ENCODE measurements at regions not wholly inside any gene's neighbourhood (a gene's known extent, or its start where the extent isn't known, plus 50 kb on each side); places are given as distances from the start of the nearest gene placed in this dataset.

DNA sequence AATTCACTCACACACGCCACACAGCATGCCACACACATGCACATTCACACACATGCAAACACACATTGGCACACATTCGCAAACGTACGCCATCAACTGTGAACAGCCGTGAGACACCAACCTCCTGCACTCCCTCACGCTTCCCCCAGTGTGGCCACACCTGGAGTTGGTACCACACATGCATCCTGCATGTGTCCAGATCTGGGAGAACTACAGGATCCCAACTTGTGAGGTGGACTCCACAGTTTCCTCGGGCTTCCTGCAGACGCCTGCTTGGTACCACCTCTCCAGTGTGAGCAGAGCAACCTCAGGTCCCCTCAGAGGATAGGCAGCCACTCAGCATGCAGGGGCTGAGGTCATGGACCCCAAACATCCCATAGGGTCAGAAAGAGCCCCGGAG is 239.0 kb downstream of the EIPR1 start:
- no peak for DNase-seq (ENCODE audit: low read depth in 3 of 3)

- no peak for DNase-seq (ENCODE audit: low read depth in 3 of 3)
Observed at GRCh38 chr2:3137651-3138300, 239.8 kb downstream of the EIPR1 start.

DNA sequence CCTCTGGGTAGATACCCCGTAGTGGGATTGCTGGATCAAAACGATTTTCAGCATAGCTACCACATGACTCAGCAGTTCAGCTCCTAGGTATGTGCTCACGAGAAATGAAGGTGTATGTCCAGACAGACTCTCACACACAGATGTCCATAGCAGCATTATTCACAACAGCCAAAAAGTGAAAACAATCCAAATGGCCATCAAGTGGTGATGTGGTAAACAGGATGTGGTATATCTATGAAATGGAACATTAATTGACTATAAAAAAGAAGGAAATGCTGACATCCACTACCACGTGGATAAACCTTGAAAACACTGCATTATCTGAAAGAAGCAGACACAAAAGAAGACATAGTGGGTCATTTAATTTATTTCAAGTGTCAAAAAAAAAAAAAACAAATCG is 241.9 kb downstream of the EIPR1 start:
- no peak for DNase-seq (ENCODE audit: low read depth in 3 of 3)

DNA sequence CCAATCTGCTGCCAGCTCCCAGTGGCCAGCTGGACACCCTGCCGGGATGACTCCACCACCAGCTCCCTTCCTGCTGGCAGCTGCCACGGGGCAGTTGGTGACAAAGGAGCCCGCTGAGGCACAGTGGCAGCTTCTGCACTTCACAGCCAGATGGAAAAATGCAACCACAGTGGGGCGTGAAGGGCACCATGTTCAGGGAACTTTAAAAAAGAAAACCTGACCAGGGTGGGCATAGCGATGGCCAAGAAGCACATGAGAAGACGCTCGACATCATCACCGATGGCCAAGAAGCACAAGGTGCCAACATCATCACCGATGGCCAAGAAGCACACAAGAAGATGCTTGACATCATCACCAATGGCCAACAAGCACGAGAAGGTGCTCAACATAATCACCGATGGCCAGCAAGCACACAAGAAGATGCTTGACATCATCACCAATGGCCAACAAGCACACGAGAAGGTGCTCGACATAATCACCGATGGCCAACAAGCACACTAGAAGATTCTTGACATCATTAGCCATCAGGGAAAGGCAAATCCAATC is 243.5 kb downstream of the EIPR1 start:
- no peak for DNase-seq (ENCODE audit: low read depth in 3 of 3)

GRCh38 chr2:3132966-3133365 is 244.7 kb downstream of the EIPR1 start:
- no peak for DNase-seq (ENCODE audit: low read depth in 3 of 3)

- DNase-seq (ENCODE audit: low read depth in 3 of 3): no peak
Observed at GRCh38 chr2:3132466-3132865, 245.2 kb downstream of the EIPR1 start.

DNA sequence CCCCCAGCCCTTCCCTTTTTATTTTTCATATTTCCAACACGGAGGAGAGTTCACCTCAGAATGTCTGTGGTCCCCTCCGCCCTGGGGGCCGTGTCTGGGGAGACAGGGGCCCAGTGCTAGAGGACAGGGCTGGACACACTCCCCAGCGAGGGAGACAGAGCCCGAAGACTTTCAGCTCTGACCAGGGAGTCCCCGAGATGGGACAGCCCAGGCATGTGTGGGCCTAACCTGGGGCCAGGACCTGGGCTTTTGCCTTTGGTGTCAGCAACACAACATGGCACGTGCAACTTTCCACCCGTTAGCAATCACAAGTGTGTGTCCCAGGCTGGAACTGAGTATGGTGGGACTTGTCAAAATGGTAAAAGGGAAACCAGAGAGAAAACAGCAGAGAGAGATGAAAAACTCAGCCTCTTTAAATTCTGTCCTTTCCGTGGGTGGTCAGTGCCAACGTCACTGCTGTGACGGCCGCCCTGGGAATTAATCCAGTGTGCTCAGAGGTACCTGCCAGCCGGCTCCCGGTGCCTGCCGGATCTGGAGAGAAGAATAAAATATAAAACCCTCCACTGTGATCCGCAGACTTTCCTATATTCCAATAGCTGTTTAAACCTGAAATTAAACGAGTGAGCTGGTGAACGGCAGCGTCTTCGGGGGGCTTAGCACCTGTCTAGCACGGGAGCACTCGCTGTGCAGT is 245.8 kb downstream of the EIPR1 start:
- no peak for DNase-seq (ENCODE audit: low read depth in 3 of 3)

DNA sequence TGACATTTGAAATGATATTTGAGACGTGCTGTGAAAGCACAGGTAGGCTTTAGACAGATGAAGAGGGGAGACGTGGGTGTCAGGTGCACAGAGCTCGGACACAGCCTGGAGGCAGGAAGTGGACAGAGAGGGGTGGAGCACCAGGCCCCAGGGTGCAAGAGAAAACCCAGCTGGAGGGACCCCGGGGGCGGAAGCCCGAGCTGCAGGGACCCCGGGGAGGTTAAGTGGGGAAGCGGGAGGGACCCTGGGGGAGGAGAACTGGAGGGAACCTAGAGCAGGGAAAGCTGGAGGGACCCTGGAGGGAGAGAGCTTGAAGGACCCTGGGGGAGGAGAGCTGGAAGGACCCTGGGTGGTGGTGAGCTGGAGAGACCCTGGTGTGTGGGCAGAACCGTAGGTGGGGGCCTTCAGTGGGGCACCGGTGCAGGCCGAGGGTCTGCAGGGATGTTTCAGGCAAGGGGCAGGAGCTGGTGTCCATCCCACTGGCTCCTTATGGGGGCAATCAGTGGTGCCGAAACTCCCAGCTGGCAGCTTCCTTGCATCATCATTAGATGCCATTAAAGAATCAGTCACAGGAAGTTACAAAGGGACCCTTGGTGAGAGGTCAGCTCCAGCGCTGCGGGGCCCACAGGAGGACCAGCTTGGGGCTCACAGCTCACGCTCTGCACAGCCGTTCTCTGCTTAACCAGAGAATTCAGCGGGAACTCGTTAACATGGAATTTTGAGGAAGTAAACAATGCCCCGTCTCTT is 246.6 kb downstream of the EIPR1 start:
- DNase-seq (ENCODE audit: low read depth in 3 of 3): no peak

- no peak for DNase-seq (ENCODE audit: low read depth in 3 of 3)
Observed at GRCh38 chr2:3130444-3130843, 247.2 kb downstream of the EIPR1 start.

DNA sequence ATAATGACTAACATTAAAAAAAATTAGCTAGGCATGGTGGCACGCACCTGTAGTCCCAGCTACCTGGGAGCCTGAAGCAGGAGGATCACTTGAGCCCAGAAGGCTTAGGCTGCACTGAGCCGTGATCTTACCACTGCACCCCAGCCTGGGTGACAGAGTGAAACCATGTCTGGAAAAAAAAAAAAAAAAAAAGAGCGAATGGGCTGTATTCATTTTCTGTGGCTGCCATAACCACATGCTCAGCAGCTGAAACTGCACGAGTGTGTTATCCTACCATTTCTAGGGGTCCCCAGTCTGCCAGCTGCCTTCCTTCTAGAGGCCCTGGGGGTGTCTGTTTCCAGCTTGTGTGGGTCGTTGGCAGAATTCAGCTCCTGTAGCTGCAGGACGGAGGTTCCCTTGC is 247.8 kb downstream of the EIPR1 start:
- no peak for DNase-seq (ENCODE audit: low read depth in 3 of 3)

DNA sequence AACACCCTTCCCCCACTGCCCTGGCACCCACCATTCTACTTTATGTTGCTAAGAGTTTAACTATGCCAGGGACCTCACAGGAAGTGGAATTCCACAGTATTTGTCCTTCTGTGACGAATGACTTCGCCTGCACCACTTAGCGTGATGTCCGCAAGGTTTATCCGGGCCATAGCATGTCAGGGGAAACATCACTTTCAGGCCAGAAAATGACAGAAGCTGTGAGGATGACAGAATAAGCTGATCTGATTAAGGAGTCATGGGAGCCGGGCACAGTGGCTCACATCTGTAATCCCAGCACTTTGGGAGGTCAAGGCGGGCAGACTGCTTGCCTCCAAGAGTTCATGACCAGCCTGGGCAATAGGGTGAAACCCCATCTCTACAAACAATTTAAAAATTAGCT is 248.8 kb downstream of the EIPR1 start:
- DNase-seq (ENCODE audit: low read depth in 3 of 3): no peak

DNA sequence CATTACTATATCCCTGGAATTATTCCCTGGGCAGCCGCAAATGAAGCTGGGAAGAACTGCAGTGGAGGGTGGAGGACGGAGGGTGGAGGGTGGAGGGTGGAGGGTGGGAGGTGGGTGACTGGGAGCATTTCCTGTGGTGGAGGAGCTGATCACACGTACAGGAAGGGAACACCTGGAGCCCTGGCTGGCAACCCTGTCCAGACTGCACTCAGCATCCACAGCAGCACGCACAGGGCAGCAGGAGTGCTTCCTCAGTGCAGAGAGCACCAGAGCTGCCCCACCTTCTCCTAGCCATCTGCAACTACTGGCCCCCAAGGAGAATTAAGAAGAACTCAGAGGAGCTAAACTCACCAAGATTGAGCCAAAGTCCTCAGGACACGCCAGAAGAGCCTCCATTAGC is 249.9 kb downstream of the EIPR1 start:
- no peak for DNase-seq (ENCODE audit: low read depth in 3 of 3)

DNA sequence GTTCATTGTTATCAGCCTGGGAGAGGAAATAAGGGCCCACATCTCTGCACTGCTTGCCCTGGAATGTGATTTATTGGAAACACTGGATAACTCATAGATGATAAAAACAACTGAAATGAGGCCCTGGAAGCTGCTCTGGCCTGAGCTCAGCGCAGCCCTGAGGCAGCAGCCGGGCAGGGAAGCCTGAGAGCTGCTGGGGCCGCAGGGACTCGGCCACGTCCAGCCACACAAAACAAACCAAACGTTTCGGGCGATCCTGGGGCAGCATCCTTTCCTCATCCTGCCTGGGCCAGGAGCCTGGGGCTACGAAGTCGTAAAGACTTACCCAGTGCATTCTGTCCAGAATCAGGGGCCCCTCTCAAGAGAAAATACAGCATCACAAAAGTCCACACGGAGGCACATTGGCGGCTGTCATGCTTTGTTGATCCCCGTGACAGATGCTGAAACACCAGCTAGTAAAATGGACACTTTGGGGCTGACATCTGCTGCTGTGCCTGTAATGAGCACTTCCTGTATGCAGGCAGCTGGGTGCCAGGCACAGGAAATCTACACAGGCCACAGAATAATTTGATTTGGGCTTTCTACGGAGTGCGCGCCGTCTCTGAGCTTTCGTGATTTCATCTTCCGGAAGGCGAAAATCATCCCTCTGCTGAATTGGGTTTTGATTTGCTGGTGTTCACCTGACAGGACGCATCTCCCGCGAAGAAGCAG is 250.6 kb downstream of the EIPR1 start:
- no peak for DNase-seq (ENCODE audit: low read depth in 3 of 3)

DNA sequence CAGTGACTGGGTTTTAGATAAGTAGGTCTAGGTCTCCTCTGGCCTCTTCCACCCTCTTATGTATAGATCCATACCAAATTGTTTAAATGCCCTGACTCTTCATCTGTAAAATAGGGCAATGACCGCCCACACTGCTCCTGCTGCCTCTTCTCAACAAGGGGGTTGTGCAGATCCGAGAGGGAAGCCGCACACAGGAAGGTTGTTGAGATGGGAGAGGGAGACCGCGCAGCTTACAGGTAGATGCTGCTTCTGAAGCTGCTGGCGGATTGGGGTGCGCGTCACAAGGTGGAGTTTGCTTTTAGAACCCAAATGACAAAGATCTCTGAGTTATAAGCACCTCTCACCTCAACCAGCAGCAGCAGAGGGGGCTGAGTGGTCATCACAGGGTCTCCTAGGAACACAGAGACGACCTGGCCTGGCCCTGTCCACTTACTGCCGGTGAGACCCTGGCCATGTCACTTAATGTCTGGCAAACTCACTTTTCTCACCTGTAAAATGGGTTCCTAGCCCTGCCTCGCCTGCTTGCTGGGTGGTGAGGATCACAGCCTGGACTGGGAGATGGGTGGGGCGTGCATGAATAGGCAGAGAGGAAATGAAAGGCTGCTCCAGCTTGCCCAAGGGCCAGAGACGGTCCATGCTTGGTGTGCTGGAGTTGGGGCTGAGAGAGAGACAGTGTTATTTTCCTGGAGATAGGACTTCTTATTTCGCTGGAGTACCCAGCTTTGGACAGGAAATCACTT is 251.3 kb downstream of the EIPR1 start:
- DNase-seq (ENCODE audit: low read depth in 3 of 3): no peak

DNA sequence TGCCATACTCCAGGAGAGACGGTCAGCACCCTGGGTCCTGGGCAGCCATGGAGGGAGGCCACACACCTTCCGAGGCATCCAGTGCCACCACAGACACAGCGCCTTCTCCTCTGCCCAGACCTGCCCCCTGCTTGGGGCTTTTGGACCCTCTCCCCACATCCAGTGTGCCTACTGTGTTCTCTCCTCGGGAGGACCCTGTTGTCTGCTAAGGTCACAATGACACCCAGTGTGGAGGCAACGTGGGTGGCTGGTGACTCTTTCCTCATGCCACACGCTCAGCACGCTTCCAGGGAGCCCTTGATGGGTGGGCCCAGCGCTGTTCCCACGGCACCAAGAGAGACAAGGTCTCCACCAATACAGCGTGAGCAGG is 251.9 kb downstream of the EIPR1 start:
- DNase-seq (ENCODE audit: low read depth in 3 of 3): no peak

DNA sequence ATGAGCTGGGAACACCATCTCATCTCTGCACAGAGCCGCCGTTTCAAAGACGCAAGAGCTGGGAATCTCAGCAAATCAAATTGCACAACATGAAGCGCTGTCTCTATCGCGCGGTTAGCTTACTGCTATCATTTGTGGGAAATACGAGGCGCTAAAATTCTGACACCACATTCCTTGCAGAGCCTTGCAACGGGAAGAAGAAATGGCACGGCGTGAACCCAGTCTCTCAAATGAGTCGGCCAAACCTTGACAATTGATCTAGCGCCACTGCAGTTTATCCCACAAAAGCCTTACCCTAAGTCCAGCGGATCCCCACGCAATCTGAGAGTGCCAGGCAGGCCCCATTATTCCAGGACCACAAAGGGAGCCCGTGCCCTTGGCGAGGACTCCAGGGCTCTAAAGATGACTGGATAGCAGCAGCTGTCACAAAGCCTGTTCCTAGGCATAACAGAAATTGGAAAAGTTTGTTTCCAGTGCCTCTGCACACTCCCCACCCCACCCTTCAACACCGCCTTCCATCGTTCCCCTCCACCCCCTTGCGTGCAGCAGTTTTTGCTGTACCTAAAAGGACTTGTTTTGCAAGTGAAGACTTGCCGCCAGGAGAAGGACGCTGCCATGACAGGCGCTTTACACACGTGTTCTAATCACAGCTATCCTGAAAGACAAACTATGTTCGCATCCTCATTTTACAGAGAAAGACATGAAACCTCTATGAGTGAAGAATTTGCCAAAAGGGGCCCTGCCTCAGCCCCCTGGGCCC is 252.4 kb downstream of the EIPR1 start:
- DNase-seq (ENCODE audit: low read depth in 3 of 3): no peak

- no peak for DNase-seq (ENCODE audit: low read depth in 3 of 3)
Observed at GRCh38 chr2:3122525-3122924, 255.1 kb downstream of the EIPR1 start.

DNA sequence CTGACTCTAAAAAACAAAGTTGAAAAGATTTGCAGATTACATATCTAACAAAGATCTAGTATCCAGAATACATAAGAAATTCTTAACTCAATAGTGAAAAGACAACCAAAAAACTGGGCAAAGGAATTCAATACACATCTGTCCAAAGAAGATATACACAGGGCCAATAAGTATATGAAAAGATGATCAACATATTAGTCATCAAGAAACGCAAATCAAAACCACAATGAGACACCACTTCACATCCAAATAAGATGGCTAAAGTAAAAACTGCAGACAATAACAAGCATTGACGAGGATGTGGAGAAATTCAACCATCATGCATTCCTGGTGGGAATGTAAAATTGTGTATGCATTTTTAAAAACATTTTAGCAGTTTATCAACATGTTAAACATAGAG is 256.0 kb downstream of the EIPR1 start:
- DNase-seq (ENCODE audit: low read depth in 3 of 3): no peak

- DNase-seq (ENCODE audit: low read depth in 3 of 3): no peak
Observed at GRCh38 chr2:3117650-3118216, 259.9 kb downstream of the EIPR1 start.

- no peak for DNase-seq (ENCODE audit: low read depth in 3 of 3)
Observed at GRCh38 chr2:3116371-3116770, 261.2 kb downstream of the EIPR1 start.
